ENCODE measurements at regions not wholly inside any gene's neighbourhood (a gene's known extent, or its start where the extent isn't known, plus 50 kb on each side); places are given as distances from the start of the nearest gene placed in this dataset.

- TF ChIP-seq TAF7 (optimal IDR thresholded peaks at IDR 0.05; ENCODE audit: borderline replicate concordance, low read depth, low read length): no peak
- no peak for TF ChIP-seq YY1 (IDR thresholded peaks at IDR 0.05; ENCODE audit: low read depth, low read length)
- TF ChIP-seq GABPA (IDR thresholded peaks at IDR 0.05; ENCODE audit: borderline replicate concordance, insufficient read depth, low read length): no peak
- no peak for TF ChIP-seq RNF2 (IDR thresholded peaks at IDR 0.05; ENCODE audit: borderline replicate concordance, low read depth, low read length, missing control alignments, poor library complexity, severe bottlenecking)
- no peak for TF ChIP-seq ZNF274 (IDR thresholded peaks at IDR 0.05; ENCODE audit: borderline replicate concordance, extremely low read depth, low read length)
Observed at GRCh38 chr2:215613888-215614287, 178.0 kb upstream of the FN1 start (continued).

Data from H1 (cell line).